ENCODE measurements at regions not wholly inside any gene's neighbourhood (a gene's known extent, or its start where the extent isn't known, plus 50 kb on each side); places are given as distances from the start of the nearest gene placed in this dataset.

DNA sequence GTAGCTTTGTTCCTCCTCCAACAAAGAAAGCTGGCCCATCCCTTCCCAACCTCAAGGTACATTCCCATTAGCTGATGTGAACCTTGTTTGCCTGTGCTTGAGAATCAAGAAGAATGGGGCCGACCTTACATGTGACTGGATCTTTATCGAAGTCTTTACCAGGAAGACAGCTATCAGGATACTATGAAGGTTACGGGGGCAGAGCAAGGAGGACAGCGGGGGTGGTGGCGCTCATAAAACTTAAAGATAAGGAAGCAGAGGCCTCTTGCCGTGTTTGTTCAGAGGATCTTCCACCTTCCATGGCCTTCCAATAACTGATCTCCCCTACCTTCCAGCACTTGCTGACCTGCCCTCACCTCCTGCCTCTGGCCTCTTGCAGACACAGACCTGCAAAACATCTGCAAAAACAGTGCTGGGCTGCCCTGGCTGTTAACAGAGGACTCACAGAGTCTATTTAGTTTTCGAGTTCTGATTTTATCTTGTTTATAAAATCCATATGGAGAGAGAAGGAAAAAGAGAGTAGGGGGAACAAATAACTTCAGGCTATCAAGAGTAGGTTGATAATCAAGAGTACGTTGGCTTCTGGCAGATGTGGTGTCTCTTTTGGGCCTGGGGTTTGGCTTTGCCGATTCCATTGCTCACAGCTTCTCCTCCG is 198.0 kb downstream of the HUNK start:
- no peak overlapping the region for H3K4me2 ChIP-seq (ENCODE audit: low read depth, low read length)
- WGBS (ENCODE audit: low lambda C conversion rate): 46% methylated on average over 10 of the region's 10 CpGs
- no peak overlapping the region for H2AFZ ChIP-seq (ENCODE audit: low read length)
- ChIA-PET CTCF (ENCODE audit: low intra/inter-chr PET ratio, low total read pairs) (no interaction called here), POLR2A (no interaction called here)
- peaks cover 0 to 2% of the 10 kb centered on the region in 2 experiments; a peak in 2 of 5 replicates for H3K27me3 ChIP-seq (ENCODE audit: control insufficient read depth in 1 of 2, insufficient read depth in 2 of 2, low read length in 2 of 2)
- no peaks in the 10 kb centered on the region for H3K9me3 ChIP-seq (ENCODE audit: low read length)
- H3K4me3 ChIP-seq (replicated peaks in 1 of 3; ENCODE audit: insufficient read depth in 1 of 3, low read depth in 2 of 3, low read length in 3 of 3): no peak overlapping the region
- H4K20me1 ChIP-seq (ENCODE audit: insufficient read depth, low read length): no peaks in the 10 kb centered on the region
- intact Hi-C loops (cut with micrococcal nuclease; ENCODE audit: unreplicated experiment): no loop called here
- H3K36me3 ChIP-seq (replicated peaks in 1 of 2; ENCODE audit: control insufficient read depth in 1 of 2, insufficient read depth in 2 of 2, low read length in 2 of 2): no peaks in the 10 kb centered on the region
- ATAC-seq: no peak
- no peak for FAIRE-seq
- in situ Hi-C loops (cut with HindIII; ENCODE audit: extremely low pct_ligation_motif_present, low pct_unique_long_range_greater_than_20kb): no loop called here
- no TSS peak for BruUV-seq (replicated peaks)
- no peak overlapping the region for H3K9ac ChIP-seq (ENCODE audit: insufficient read depth, low read depth, low read length)
- no peak for DNase-seq (ENCODE audit: low spot score)
- no peak overlapping the region for H3K27ac ChIP-seq (ENCODE audit: extremely low read length, insufficient read depth, low read length)
- H3K4me1 ChIP-seq (ENCODE audit: insufficient read depth, low read length): no peaks in the 10 kb centered on the region
- H3K79me2 ChIP-seq (ENCODE audit: insufficient read depth, low read length): no peaks in the 10 kb centered on the region
- TF ChIP-seq PITX1 (CRISPR knock-in tag; IDR thresholded peaks at IDR 0.05): no peak
- TF ChIP-seq RARA (CRISPR knock-in tag; IDR thresholded peaks at IDR 0.05): no peak
- no peak for TF ChIP-seq ZNF251 (CRISPR knock-in tag; IDR thresholded peaks at IDR 0.05)
- no peak for TF ChIP-seq ZBTB43 (CRISPR knock-in tag; conservative IDR thresholded peaks at IDR 0.05)
- no peak for TF ChIP-seq ZNF609 (CRISPR knock-in tag; IDR thresholded peaks at IDR 0.05; ENCODE audit: borderline replicate concordance)
- TF ChIP-seq, protein P1, sequence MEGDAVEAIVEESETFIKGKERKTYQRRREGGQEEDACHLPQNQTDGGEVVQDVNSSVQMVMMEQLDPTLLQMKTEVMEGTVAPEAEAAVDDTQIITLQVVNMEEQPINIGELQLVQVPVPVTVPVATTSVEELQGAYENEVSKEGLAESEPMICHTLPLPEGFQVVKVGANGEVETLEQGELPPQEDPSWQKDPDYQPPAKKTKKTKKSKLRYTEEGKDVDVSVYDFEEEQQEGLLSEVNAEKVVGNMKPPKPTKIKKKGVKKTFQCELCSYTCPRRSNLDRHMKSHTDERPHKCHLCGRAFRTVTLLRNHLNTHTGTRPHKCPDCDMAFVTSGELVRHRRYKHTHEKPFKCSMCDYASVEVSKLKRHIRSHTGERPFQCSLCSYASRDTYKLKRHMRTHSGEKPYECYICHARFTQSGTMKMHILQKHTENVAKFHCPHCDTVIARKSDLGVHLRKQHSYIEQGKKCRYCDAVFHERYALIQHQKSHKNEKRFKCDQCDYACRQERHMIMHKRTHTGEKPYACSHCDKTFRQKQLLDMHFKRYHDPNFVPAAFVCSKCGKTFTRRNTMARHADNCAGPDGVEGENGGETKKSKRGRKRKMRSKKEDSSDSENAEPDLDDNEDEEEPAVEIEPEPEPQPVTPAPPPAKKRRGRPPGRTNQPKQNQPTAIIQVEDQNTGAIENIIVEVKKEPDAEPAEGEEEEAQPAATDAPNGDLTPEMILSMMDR (CRISPR knock-in tag; IDR thresholded peaks at IDR 0.05): no peak
- TF ChIP-seq ZNF773 (CRISPR knock-in tag; IDR thresholded peaks at IDR 0.05; ENCODE audit: borderline replicate concordance): no peak
- no peak for TF ChIP-seq FLYWCH1 (CRISPR knock-in tag; IDR thresholded peaks at IDR 0.05)
- TF ChIP-seq SMAD9 (CRISPR knock-in tag; IDR thresholded peaks at IDR 0.05): no peak
- TF ChIP-seq ZNF431 (CRISPR knock-in tag; IDR thresholded peaks at IDR 0.05; ENCODE audit: borderline replicate concordance, low read depth): no peak
- TF ChIP-seq, protein P2, sequence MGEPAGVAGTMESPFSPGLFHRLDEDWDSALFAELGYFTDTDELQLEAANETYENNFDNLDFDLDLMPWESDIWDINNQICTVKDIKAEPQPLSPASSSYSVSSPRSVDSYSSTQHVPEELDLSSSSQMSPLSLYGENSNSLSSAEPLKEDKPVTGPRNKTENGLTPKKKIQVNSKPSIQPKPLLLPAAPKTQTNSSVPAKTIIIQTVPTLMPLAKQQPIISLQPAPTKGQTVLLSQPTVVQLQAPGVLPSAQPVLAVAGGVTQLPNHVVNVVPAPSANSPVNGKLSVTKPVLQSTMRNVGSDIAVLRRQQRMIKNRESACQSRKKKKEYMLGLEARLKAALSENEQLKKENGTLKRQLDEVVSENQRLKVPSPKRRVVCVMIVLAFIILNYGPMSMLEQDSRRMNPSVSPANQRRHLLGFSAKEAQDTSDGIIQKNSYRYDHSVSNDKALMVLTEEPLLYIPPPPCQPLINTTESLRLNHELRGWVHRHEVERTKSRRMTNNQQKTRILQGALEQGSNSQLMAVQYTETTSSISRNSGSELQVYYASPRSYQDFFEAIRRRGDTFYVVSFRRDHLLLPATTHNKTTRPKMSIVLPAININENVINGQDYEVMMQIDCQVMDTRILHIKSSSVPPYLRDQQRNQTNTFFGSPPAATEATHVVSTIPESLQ (CRISPR knock-in tag; conservative IDR thresholded peaks at IDR 0.05): no peak
- TF ChIP-seq NR0B2 (CRISPR knock-in tag; IDR thresholded peaks at IDR 0.05): no peak
